ENCODE measurements at regions not wholly inside any gene's neighbourhood (a gene's known extent, or its start where the extent isn't known, plus 50 kb on each side); places are given as distances from the start of the nearest gene placed in this dataset.
"Not testable (repeated sequence)": the region's sequence is repeated elsewhere in the genome, so short reads cannot be mapped to it uniquely, and the experiment has no call there.

GRCh38 chr13:42373048-42373812 lies 101.3 kb downstream of the AKAP11 start:
- DNase-seq: no peak

GRCh38 chr13:42375663-42376062 lies 103.7 kb downstream of the AKAP11 start:
- no peak for DNase-seq

GRCh38 chr13:42377640-42378382 lies 105.9 kb downstream of the AKAP11 start:
- no peak for DNase-seq

GRCh38 chr13:42378383-42378780 lies 106.4 kb downstream of the AKAP11 start:
- no peak for DNase-seq

GRCh38 chr13:42379241-42379640 lies 107.3 kb downstream of the AKAP11 start:
- DNase-seq: no peak

GRCh38 chr13:42380420-42381164 lies 108.6 kb downstream of the AKAP11 start:
- no peak for DNase-seq

GRCh38 chr13:42381165-42381425 lies 109.1 kb downstream of the AKAP11 start:
- DNase-seq: no peak

GRCh38 chr13:42381426-42381825 lies 109.5 kb downstream of the AKAP11 start:
- DNase-seq: not testable (repeated sequence)

- no peak for DNase-seq
These were observed 111.1 kb downstream of the AKAP11 start for GRCh38 chr13:42383025-42383424.

GRCh38 chr13:42384265-42384664 lies 112.3 kb downstream of the AKAP11 start:
- DNase-seq: no peak

- no peak for DNase-seq
These were observed 116.4 kb downstream of the AKAP11 start for GRCh38 chr13:42388326-42388725.

GRCh38 chr13:42389041-42389440 lies 117.1 kb downstream of the AKAP11 start:
- no peak for DNase-seq

GRCh38 chr13:42392180-42392579 lies 120.2 kb downstream of the AKAP11 start:
- DNase-seq: no peak

- no peak for DNase-seq
These were observed 121.0 kb downstream of the AKAP11 start for GRCh38 chr13:42392716-42393572.

- no peak for DNase-seq
These were observed 121.8 kb downstream of the AKAP11 start for GRCh38 chr13:42393573-42394360.

GRCh38 chr13:42394361-42394708 lies 122.4 kb downstream of the AKAP11 start:
- no peak for DNase-seq

GRCh38 chr13:42394711-42395085 lies 122.7 kb downstream of the AKAP11 start:
- DNase-seq: no peak

GRCh38 chr13:42395086-42395821 lies 123.3 kb downstream of the AKAP11 start:
- DNase-seq: no peak

- no peak for DNase-seq
These were observed 124.5 kb downstream of the AKAP11 start for GRCh38 chr13:42396501-42396900.

GRCh38 chr13:42396901-42397655 lies 125.1 kb downstream of the AKAP11 start:
- DNase-seq: no peak

GRCh38 chr13:42398533-42398932 lies 126.6 kb downstream of the AKAP11 start:
- no peak for DNase-seq
